Keratinocyte (primary cell): ENCODE measurements at regions not wholly inside any gene's neighbourhood (a gene's known extent, or its start where the extent isn't known, plus 50 kb on each side); places are given as distances from the start of the nearest gene placed in this dataset.

ENCODE experiments used
- DNase-seq: peaks from one replicate; pipeline ENCODE4 v3.0.0-alpha.2; 2011; ENCODE audit warnings: low read depth, missing footprints, low spot score
- FAIRE-seq: peaks from 2 replicates; lab custom pipeline; 2011; peaks lifted over from hg19 to GRCh38; lab: Jason Lieb, UNC
- H2AFZ ChIP-seq: 2 replicates; pipeline ENCODE4 v1.6.0; 2012; ENCODE audit warnings: low read length, control low read depth, inconsistent platforms; ENCODE audit not compliant: control insufficient read depth
- H3K27ac ChIP-seq: 2 replicates; pipeline ENCODE4 v1.5.1; 2011; ENCODE audit warnings: low read length; ENCODE audit not compliant: control insufficient read depth, insufficient read depth
- H3K27me3 ChIP-seq: 3 replicates; pipeline ENCODE4 v1.6.0; 2011; ENCODE audit warnings: low read length; ENCODE audit not compliant: control insufficient read depth, insufficient read depth; ENCODE audit errors: extremely low read depth
- H3K36me3 ChIP-seq, 2 experiments: 2 replicates in 1 of 2; 3 replicates in 1 of 2; pipeline ENCODE4 v1.5.1; 2011; ENCODE audit warnings: low read length in 2 of 2, mild to moderate bottlenecking in 1 of 2; ENCODE audit not compliant: control insufficient read depth in 2 of 2, insufficient read depth in 2 of 2; ENCODE audit errors: extremely low read depth in 1 of 2
- H3K4me1 ChIP-seq: 3 replicates; pipeline ENCODE4 v1.5.1; 2011; ENCODE audit warnings: low read length; ENCODE audit not compliant: control insufficient read depth, insufficient read depth; ENCODE audit errors: extremely low read depth
- H3K4me2 ChIP-seq: 3 replicates; pipeline ENCODE4 v1.6.0; 2011; ENCODE audit warnings: low read depth, low read length; ENCODE audit not compliant: control insufficient read depth, insufficient read depth; ENCODE audit errors: extremely low read depth
- H3K4me3 ChIP-seq, 3 experiments: fragments of 200-600 bp in 1 of 3; sonication (generic) in 1 of 3; 2 replicates in 2 of 3; 3 replicates in 1 of 3; pipeline ENCODE4 v1.5.1; 2011 to 2016; ENCODE audit warnings: low read length in 3 of 3, mild to moderate bottlenecking in 3 of 3, control low read depth in 2 of 3, inconsistent platforms in 1 of 3, low read depth in 1 of 3, mixed read lengths in 1 of 3, mixed run types in 1 of 3, moderate library complexity in 1 of 3; ENCODE audit not compliant: control insufficient read depth in 2 of 3, insufficient read depth in 2 of 3; ENCODE audit errors: extremely low read depth in 1 of 3
- H3K79me2 ChIP-seq: 2 replicates; pipeline ENCODE4 v1.6.0; 2012; ENCODE audit warnings: low read length; ENCODE audit not compliant: control insufficient read depth, insufficient read depth
- H3K9ac ChIP-seq: 3 replicates; pipeline ENCODE4 v1.6.0; 2011; ENCODE audit warnings: low read length; ENCODE audit not compliant: control insufficient read depth, insufficient read depth; ENCODE audit errors: extremely low read depth
- H3K9me1 ChIP-seq: 3 replicates; pipeline ENCODE4 v1.6.0; 2011; ENCODE audit warnings: low read length; ENCODE audit not compliant: control insufficient read depth, insufficient read depth; ENCODE audit errors: extremely low read depth
- H3K9me3 ChIP-seq: 2 replicates; pipeline ENCODE4 v1.5.1; 2012; ENCODE audit warnings: low read depth, low read length; ENCODE audit not compliant: control insufficient read depth
- H4K20me1 ChIP-seq: 3 replicates; pipeline ENCODE4 v1.6.0; 2011; ENCODE audit warnings: low read length; ENCODE audit not compliant: control insufficient read depth, insufficient read depth; ENCODE audit errors: extremely low read depth
- CTCF ChIP-seq, 3 experiments: IDR thresholded peaks in 1 of 3; conservative IDR thresholded peaks in 1 of 3; optimal IDR thresholded peaks in 1 of 3; 2 replicates in 2 of 3; 3 replicates in 1 of 3; pipeline versions ENCODE3 to v1.5.1; 2011; ENCODE audit warnings: low read length in 3 of 3, mild to moderate bottlenecking in 3 of 3, moderate library complexity in 2 of 3, control low read depth in 1 of 3, inconsistent platforms in 1 of 3; ENCODE audit not compliant: insufficient read depth in 2 of 3; ENCODE audit errors: extremely low read depth in 1 of 3
- EZH2 ChIP-seq: IDR thresholded peaks from one replicate; pipeline ENCODE4 v1.6.1; 2012; ENCODE audit warnings: inconsistent platforms, mild to moderate bottlenecking, low read length, moderate library complexity
- dilution Hi-C: fragments of 300-500 bp; cut with MboI; formaldehyde crosslinking; loops from one replicate; pipeline ENCODE4 v1.7.0; 2020; ENCODE audit warnings: low sequenced_read_pairs; ENCODE audit not compliant: extremely low pct_ligation_motif_present

- H3K79me2 ChIP-seq, result no peaks in the 10 kb centered on the region
- H4K20me1 ChIP-seq, result no peaks in the 10 kb centered on the region
- TF ChIP-seq EZH2, result no peak
- TF ChIP-seq CTCF (optimal IDR thresholded peaks at IDR 0.05 in 1 of 3, IDR thresholded peaks at IDR 0.05 in 1 of 3, conservative IDR thresholded peaks at IDR 0.05 in 1 of 3; ENCODE audit: extremely low read depth in 1 of 3, insufficient read depth in 2 of 3, low read length in 3 of 3), result peak in 1 of 3 experiments; percentile 14
- H3K27ac ChIP-seq, result no peak overlapping the region
- dilution Hi-C loops, result no loop called here
- no peaks in the 10 kb centered on the region for H3K9me3 ChIP-seq
- no peak overlapping the region for H2AFZ ChIP-seq
- no peaks in the 10 kb centered on the region for H3K27me3 ChIP-seq
- no peak overlapping the region for H3K9ac ChIP-seq
- no peak overlapping the region for H3K4me3 ChIP-seq
- DNase-seq (no peak), FAIRE-seq (peak; percentile 23)
- no peaks in the 10 kb centered on the region for H3K36me3 ChIP-seq
- H3K4me1 ChIP-seq, result no peaks in the 10 kb centered on the region
- no peaks in the 10 kb centered on the region for H3K9me1 ChIP-seq
- H3K4me2 ChIP-seq, result no peak overlapping the region
These were observed 454.2 kb downstream of the AEBP2 start for GRCh38 chr12:19893514-19893913.

GRCh38 chr12:19894050-19894449, 454.8 kb downstream of the AEBP2 start:
- Histone ChIP-seq H3K79me2 (no peaks in the 10 kb centered on the region), H4K20me1 (no peaks in the 10 kb centered on the region), H3K4me3 (no peak overlapping the region), H3K27me3 (no peaks in the 10 kb centered on the region), H3K4me1 (no peaks in the 10 kb centered on the region), H3K4me2 (no peak overlapping the region), H3K27ac (no peak overlapping the region), H3K9me1 (no peaks in the 10 kb centered on the region), H3K36me3 (no peaks in the 10 kb centered on the region), H3K9me3 (no peaks in the 10 kb centered on the region), H3K9ac (no peak overlapping the region), H2AFZ (no peak overlapping the region)
- DNase-seq (no peak), FAIRE-seq (no peak)
- TF ChIP-seq EZH2, result no peak
- TF ChIP-seq CTCF (optimal IDR thresholded peaks at IDR 0.05 in 1 of 3, IDR thresholded peaks at IDR 0.05 in 1 of 3, conservative IDR thresholded peaks at IDR 0.05 in 1 of 3; ENCODE audit: extremely low read depth in 1 of 3, insufficient read depth in 2 of 3, low read length in 3 of 3), result no peak
- dilution Hi-C loops, result no loop called here
